Activated CD8-positive, alpha-beta memory T cell treated with anti-CD3 and anti-CD28 coated beads, Interleukin-2, amount 50 U/mL, for 1 hour (primary cell): ENCODE measurements at regions not wholly inside any gene's neighbourhood (a gene's known extent, or its start where the extent isn't known, plus 50 kb on each side); places are given as distances from the start of the nearest gene placed in this dataset.
"Not testable (repeated sequence)": the region's sequence is repeated elsewhere in the genome, so short reads cannot be mapped to it uniquely, and the experiment has no call there.

Source experiments
- DNase-seq: peaks from one replicate; pipeline ENCODE4 v3.0.0-alpha.2; 2020; ENCODE audit errors: extremely low read depth

DNA sequence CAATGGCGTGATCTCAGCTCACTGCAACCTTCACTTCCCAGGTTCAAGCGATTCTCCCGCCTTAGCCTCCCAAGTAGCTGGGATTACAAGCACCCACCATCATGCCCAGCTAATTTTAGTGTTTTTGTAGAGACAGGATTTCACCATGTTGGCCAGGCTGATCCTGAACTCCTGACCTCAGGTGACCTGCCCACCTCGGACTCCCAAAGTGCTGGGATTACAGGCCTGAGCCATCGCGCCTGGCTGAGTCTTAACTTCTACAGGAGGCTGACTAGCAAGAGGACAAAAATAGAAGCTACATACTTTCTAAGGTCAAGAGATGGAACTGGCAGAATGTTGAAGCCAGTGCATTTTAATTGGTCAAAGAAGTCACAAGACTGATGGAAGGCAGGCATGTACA lies 2296.2 kb upstream of the RAG2 start:
- DNase-seq, result not testable (repeated sequence)

DNA sequence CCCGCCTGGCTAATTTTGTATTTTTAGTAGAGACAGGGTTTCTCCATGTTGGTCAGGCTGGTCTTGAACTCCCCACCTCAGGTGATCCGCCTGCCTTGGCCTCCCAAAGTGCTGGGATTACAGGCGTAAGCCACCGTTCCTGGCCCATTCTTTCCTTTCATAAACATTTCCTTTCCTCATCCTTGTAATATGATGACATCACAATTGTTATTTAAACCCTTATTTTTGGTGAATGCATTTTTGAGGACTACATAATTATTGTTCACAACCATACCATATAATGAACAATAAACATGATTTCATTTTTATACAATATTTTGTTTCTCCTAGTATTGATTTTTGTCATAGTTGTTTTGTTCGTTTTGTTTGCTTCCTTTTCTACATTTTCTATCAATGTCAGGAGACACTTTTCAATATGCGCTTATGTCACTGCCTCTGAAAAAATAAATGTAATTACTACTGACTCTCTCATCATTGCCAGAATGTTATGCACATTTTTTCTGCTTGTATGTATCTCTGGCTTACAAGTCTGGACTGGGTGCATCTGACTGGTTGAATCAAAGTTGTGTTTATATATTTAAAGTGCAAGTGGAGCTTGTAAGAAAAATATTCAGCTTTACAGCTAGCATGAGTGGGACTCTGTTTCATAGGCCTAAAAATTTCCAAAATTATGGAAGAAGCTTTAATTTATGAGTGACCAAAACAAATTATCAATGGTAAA lies 2286.3 kb upstream of the RAG2 start:
- DNase-seq, result no peak

DNA sequence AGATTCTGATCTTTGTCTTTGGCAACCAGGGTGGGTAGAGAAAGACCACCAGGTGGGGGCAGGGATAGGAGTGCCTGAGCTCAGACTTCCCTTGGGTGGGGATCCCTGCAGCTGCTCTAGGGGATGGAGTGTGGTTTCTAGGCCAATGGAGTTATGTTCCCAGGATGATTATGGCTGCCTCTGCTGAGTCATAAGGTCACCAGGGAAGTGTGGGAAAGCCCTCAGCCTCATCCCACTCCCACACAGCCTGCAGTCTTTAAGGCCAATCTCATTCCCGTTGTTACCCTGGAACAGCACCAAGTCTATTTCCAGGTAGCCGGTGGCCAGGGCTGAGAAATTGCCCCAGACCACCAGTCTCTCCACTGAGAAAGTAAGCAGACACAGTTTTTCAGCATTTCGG lies 2269.3 kb upstream of the RAG2 start:
- DNase-seq, result no peak

DNA sequence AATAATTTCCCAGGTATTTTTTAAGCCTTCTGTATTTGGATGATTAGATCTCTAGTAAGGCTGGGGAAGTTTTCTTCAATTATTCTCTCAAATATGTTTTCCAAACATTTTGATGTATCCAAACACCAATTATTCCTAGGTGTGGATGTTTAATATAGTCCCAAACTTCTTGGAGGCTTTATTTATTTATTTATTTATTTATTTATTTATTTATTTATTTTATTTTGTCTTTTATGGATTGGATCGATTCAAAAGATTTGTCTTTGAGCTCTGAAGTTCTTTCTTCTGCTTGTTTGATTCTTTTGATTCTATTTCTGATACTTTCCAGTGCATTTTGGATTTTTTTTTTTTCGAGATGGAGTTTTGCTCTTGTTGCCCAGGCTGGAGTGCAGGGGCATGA lies 2267.9 kb upstream of the RAG2 start:
- DNase-seq, result no peak

DNA sequence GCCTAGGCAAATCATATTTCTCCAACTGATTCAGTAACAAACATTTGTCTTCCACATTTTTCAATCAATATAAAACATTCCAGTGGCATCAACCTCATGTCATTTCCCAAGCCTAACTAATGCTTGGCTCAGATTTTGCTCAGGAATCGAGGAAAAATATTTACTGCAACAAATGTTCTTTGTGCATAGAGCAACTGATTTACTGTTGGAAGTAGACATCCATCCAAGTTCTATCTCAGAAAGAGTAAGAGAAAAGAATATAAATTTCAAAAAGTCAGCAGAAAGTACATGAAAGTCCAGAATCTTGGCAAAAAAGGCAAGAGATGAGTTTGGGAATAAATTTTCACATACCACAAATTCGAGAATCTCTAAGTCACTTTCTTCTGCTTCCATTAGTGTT lies 2245.0 kb upstream of the RAG2 start:
- no peak for DNase-seq

DNA sequence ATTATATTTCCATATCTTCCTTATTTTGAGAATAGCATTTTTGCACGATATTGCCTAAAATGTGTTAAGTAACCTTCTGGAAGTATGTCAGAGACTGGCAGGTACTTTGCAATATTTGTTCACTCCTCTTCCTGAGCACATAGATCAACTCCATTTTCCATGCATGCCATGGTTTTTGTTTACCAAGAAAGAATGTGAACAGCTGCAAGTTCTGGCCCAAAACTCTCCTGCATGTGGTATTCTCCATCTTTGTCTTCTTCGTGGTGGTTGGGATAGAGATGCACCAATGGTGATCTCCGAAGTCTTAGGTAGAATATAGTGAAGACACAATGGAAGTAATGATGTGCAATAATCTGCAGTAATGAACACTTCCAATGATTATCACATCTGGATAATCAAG lies 2241.0 kb upstream of the RAG2 start:
- no peak for DNase-seq

DNA sequence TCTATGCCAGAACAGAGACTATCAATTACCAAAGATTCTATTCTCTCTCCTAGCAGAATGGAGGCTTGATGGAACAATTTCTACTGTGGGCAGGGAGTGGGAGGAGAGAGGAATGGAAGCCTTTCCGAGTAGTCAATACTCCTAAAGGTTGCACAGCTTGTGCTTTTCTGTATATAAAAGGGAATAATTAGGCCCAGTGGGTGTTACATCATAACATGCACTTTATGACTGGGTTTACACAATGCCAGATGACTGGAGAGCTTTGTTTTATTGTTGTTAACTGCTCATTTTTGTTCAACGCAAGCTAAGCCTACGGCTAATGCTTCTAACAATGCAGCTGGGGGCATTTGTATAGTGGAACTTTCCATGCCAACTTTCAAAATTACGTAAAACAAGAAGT lies 2237.9 kb upstream of the RAG2 start:
- DNase-seq, result no peak

DNA sequence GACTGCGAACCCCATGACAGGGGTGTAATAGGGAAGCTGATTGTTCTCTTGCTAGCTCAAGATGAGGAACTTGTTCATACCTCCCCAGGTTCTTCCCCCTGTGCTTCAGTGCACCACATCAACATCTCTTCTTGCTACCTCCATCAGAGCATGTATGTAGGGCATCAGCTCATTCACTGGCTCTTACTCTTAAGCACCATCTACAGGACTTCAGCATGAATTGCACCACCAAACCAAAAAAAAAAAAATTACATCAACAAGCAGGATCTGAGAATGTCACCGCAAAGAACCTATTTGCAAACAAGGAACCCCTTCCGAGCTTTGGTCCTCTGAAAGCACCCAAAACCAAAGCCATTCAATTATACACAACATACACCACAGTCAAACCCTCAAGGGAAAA lies 2226.5 kb upstream of the RAG2 start:
- no peak for DNase-seq

DNA sequence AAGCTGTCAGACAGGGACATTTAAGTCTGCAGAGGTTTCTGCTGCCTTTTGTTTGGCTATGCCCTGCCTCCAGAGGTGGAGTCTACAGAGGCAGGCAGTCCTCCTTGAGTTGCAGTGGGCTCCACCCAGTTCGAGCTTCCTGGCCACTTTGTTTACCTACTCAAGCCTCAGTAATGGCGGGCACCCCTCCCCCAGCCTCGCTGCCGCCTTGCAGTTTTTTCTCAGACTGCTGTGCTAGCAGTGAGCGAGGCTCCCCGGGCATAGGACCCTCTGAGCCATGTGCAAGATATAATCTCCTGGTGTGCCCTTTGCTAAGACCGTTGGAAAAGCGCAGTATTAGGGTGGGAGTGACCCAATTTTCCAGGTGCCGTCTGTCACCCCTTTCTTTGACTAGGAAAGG lies 2223.8 kb upstream of the RAG2 start:
- not testable (repeated sequence) for DNase-seq

DNA sequence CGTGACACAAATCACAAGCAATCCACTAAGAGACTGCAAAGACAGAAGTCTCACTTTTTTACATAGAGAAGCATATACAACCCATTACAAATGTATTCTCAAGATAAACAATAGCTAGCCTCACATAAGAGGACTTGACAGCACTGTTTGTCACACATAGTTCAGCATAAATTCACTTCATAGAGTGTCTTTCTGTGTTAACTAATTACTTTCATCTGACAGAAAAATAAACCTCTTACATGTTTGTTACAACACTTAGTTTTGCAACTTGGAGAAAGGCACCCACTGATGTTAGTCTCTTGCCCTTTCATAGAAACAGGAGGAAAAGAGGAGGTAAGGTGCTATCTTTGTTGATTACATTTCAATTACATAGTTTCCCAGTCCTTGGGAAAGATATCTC lies 2221.9 kb upstream of the RAG2 start:
- no peak for DNase-seq

DNA sequence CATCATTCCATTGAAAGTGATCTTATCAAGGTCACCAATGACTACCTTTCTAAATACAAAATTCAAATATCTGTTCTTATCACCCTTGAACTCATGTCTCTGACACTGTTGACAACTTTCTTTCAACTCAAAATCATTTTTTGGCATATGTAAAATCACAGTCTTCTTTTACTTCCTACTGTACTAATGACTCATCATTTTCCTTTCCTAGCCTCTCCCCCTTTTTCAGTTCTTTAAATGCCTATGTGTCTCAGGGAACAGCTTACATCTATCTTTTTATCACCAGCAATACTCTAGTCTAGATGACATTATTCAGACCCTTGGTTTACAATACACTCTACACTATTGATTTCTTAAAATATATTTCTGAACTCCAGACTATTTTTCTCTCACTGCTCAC lies 2220.7 kb upstream of the RAG2 start:
- DNase-seq, result no peak

DNA sequence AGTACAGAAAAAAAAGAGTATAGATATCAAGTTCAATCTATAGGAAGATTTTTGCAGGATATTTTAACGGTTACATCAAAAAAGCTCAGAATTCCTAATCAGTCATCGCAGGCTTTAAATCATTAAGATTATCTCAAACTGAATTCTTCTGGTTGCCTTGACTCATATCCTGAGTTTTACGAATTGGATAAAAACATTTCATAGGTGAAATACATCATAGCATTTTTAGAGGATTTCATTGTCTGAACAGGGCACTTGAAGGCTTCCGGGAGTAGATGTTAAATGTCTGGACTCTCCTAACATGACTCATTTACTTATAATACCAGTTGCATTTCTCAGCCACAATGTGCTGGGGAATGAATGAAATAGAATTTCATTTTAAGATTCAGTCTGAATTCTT lies 2216.6 kb upstream of the RAG2 start:
- DNase-seq, result no peak

DNA sequence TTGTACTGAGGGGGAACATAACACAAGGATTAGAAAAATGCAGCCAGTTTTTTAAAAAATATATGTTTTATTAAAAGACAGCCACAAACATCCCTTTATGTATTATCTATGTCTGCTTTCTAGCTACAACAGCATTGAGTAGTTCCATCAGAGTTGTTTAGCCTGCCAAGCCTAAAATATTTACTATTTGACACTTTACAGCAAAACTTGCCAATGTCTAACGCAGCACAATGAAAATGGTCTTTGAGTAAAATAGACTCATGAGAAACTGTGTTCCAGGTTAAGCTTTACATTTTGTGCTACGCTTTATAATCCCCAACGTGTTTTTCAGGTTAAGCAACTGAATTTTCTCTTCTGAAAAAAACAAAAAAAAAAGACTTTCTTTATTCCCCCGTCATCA lies 2211.5 kb upstream of the RAG2 start:
- DNase-seq, result no peak

DNA sequence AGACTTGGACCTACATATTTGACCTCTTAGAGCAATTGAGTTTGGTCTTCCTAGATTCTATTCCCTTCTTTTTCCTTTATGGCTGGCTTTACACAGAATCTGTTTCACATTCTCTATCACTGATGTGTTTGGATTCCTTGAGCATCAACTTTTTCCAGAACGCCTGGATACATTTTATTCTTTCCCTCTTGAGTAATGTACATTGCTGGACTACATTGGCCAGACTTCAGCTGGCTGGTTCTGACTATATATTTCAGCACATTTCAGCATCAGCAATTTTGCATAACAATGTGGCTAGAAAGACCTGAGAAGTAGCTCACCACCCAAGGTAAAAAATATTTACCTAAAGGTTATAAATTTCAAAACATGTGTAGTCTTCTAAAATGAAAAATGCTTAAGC lies 2198.2 kb upstream of the RAG2 start:
- no peak for DNase-seq

DNA sequence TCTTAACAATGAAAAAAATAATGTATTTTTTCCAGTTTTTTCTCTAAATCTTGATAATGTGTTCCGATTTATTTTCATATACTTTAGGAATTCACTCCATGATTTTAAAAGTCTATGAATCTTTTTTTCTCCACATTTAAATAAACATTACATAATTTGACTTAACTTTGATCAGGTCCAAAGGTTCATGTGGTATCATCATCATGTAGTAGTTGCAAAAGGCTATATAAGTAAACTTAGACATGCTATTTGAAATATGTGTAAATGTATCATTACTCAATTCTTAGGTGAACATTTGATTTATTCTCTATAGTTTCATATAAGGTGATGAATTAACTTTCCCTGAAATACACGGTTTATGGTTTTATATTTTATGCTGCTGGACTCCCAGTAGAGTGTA lies 2197.0 kb upstream of the RAG2 start:
- DNase-seq, result no peak

DNA sequence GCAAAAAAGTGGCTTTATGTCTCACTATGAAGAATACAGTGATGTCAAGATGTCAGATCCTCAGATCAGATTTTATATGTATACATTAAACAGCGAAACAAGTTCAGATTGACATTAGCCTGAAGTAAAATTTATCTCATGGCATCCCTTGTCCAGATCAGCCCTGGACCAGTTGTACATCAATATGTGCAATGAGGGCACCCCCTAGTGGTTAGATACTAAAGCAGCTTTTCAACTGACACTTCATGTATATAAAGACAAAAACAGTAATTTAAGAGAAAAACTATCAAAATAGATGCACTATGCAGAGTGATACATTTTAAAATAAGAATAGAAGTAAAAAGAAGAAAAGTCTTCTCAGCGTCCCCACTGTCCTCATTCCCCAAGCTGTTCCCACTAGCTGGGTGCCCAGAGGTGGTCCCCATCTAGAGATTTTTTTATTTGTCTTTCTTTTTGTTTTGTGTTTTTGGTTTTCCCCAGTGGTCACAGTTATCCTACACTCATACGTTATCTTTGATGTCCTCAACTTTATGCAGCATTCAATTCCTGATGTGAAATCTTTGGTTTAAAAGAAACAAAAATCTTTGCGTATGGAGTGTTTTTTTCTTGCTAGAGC lies 2193.4 kb upstream of the RAG2 start:
- DNase-seq, result no peak

DNA sequence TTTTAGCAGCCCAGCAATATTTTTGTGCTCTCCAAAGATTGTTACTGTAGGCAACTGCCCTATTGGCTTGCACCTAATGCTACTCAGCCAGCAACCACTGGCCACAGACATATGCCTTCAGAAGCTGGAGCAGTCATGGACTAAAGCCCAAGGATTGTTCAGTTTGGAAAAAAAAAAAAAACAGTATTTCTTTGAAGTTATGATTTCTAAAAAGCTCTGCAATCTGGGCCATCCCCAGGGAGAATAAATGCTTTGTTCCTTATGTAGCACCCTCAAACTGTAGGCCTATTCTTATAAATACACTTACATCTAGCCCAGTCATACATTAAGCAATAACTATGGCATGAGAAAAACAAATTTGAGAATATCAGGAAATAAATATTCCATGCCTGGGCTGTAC lies 2190.5 kb upstream of the RAG2 start:
- DNase-seq, result no peak

DNA sequence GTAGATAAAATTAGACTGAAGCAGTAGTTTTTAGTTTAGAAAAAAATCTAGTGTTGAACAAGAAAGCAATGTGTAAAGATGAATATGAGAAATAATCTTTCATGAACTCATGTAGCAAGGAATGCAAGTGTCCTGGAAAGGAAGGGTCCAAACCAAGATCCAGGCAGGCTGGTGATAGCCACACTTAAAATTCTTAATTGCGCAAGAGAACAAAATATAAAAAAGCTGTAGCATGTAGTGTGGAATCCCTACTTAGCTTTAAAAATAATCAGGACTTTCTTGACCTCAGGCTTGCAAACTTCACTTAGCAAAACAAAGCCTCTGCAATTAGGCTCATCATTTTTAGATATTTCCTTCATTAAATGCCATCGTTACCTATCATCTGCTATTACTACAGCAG lies 2186.1 kb upstream of the RAG2 start:
- DNase-seq, result no peak

DNA sequence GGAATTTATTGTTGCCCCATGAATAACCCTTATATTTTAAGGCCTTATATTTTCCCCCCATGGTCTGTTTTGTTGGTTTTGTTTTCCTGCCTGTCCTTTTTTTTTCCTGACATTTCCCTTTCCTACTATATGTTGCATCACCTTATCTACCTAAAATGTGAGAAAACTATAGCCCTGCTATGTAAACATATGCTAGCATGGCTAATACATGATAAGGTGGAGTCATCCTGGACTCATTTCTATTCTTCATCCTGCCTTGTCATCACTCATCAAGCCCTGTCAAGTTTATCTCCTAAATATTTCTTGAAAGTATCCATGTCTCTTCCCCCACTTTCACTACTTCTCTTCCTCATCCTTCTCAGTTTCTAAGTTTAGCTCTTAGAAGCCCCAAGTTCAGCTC lies 2168.8 kb upstream of the RAG2 start:
- no peak for DNase-seq

DNA sequence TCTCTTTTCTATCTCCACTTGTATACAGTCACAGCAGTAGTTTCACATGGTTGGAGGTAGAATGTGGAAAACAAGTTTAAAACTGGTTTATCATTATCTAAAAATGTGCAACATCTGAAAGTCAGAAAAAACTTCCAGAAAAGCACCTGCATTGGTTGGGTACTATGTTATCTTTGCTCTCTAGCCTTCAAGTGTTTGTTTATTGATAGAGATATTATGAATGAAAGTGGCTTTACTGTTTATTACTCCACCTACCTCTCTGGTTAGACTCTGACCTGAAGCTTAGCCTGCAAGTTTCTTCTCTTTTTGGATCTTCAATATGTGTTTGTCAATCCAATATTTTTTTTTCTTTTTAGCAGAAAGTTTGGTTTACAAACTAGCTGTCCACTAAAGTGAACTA lies 2161.4 kb upstream of the RAG2 start:
- DNase-seq, result no peak

DNA sequence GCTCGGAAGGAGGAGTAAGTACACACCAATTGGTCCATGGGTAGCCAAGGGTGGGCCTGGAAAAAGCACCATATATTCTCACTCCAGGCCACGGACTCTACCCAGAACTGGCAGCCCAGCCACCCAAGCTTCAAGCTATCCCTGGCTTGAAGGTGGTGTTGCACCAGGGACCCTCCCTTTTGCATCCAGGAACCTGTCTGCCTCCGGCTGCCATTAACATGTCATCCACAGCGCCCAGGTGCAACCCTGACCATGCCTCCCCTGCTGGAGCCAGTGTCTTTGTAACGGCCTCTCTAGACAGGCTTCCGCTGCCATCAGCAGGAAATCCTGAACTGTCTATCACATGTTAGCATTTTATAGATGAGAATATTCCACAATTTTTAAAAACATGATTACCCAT lies 2158.5 kb upstream of the RAG2 start:
- DNase-seq, result no peak

DNA sequence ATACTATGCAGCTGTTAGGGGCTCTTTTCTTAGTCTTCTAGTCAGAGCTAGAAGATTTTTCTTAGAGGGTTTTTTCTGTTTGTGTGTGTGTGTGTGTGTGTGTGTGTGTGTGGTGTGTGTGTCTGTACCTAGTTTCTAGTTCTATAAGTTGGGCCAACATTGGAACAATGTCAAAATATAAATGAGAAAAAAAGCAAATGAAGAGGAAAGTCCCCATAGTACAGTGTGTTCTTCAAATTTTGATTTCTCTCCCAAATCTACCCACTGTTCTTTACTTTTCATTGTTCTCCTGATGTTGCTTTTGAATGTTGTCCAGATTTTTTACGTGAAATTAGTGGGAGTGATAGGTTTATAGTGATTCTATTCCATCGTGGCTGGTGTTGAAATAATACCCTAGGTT lies 2153.4 kb upstream of the RAG2 start:
- DNase-seq, result no peak

DNA sequence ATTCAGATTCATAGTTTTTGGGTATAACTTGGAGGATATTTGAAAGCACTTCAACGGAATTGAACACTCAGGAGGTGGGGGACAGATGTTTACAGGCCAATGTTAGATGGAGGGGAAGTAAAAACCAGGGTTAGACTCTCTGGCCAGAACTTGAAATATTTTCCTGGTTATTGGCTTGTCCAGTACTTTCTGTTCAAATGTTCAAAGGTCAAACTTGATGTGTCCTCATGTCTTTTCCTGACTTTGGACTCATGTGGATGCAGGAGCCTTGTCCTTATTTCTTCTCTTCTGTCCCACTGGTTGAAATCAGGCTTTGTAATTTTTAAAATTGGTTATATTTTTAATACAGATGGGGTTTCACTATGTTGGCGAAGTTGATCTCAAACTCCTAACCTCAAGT lies 2148.5 kb upstream of the RAG2 start:
- DNase-seq, result not testable (repeated sequence)

DNA sequence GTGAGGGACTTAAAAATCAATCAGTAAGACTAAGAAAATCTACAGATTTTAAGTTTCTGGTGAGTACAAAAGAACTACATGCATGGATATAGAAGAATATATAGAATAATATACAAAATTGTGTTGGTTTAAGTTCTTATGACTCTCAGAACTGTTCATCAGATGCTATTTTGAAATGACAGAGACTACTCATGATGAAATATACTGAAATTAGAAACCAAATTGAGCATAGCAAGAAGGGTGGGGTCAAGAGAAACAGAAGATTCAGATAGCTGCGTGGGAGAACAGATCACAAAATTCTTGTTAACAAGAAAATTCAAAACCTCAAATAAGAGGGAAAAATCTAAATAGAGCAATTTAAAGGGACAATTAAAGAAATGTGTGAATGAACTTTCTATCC lies 2125.3 kb upstream of the RAG2 start:
- no peak for DNase-seq
